HEK293 (cell line): ENCODE measurements at regions not wholly inside any gene's neighbourhood (a gene's known extent, or its start where the extent isn't known, plus 50 kb on each side); places are given as distances from the start of the nearest gene placed in this dataset.
A peak's percentile ranks its signal among the peaks of the same experiment; 100 is the strongest.
"Not testable (repeated sequence)": the region's sequence is repeated elsewhere in the genome, so short reads cannot be mapped to it uniquely, and the experiment has no call there.

Experiments
- CTCF ChIA-PET: fragments of 350-600 bp; formaldehyde crosslinking; extraction: SDS; loops from one replicate; lab custom pipeline; 2021; ENCODE audit warnings: antibody characterized with exemption; lab: Yijun Ruan, JAX
- POLR2A ChIA-PET: fragments of 300-600 bp; formaldehyde crosslinking; extraction: SDS; loops from one replicate; lab custom pipeline; 2020; ENCODE audit warnings: antibody characterized with exemption, inconsistent platforms; lab: Yijun Ruan, JAX
- H3K27ac ChIP-seq: fragments of 200-500 bp; sonication (Bioruptor generic); 2 replicates; pipeline ENCODE4 v1.5.1; 2014; ENCODE audit warnings: low read depth, low read length, control low read depth, inconsistent platforms; ENCODE audit errors: extremely low read depth
- H3K36me3 ChIP-seq, 2 experiments: fragments of 200-500 bp in 1 of 2; sonication (Bioruptor generic) in 1 of 2; 1 replicate in 1 of 2; 2 replicates in 1 of 2; pipeline ENCODE4 v1.5.1; 2014 to 2017; ENCODE audit warnings: inconsistent platforms in 2 of 2, low read length in 2 of 2; ENCODE audit not compliant: control insufficient read depth in 2 of 2, insufficient read depth in 1 of 2
- H3K4me1 ChIP-seq: fragments of 200-500 bp; sonication (Bioruptor generic); 2 replicates; pipeline ENCODE4 v1.5.1; 2014; ENCODE audit warnings: mild to moderate bottlenecking, low read length, inconsistent platforms; ENCODE audit not compliant: control insufficient read depth, insufficient read depth
- H3K4me3 ChIP-seq: 2 replicates; pipeline ENCODE4 v1.5.1; 2011; ENCODE audit warnings: low read depth, mild to moderate bottlenecking, control low read depth, low read length, moderate library complexity
- H3K9me3 ChIP-seq: fragments of 200-500 bp; sonication (Bioruptor generic); 2 replicates; pipeline ENCODE4 v1.5.1; 2014; ENCODE audit warnings: low read depth, low read length, inconsistent platforms; ENCODE audit not compliant: control insufficient read depth, insufficient read depth
- BCL11B ChIP-seq: fragments of 450-650 bp; formaldehyde crosslinking; IDR thresholded peaks from 2 replicates; pipeline ENCODE4 v1.5.1; 2016; ENCODE audit warnings: low read depth, missing biosample characterization, missing genetic modification characterization
- FEZF1 ChIP-seq: fragments of 450-650 bp; formaldehyde crosslinking; IDR thresholded peaks from 2 replicates; pipeline ENCODE4 v1.5.1; 2016; ENCODE audit warnings: missing biosample characterization, missing genetic modification characterization
- GFI1B ChIP-seq: fragments of 450-650 bp; formaldehyde crosslinking; IDR thresholded peaks from 2 replicates; pipeline ENCODE4 v1.5.1; 2016; ENCODE audit warnings: missing biosample characterization, missing genetic modification characterization
- HIC1 ChIP-seq: fragments of 450-650 bp; formaldehyde crosslinking; IDR thresholded peaks from 2 replicates; pipeline ENCODE4 v1.5.1; 2016; ENCODE audit warnings: missing biosample characterization, missing genetic modification characterization
- HOXA7 ChIP-seq: sonication (generic); formaldehyde crosslinking; IDR thresholded peaks from 2 replicates; pipeline ENCODE4 v1.8.1; 2022; ENCODE audit warnings: missing genetic modification reagents, borderline replicate concordance
- MYNN ChIP-seq: fragments of 450-650 bp; formaldehyde crosslinking; IDR thresholded peaks from 2 replicates; pipeline ENCODE4 v1.5.1; 2016; ENCODE audit warnings: missing biosample characterization, missing genetic modification characterization, borderline replicate concordance
- MZF1 ChIP-seq: fragments of 450-650 bp; formaldehyde crosslinking; IDR thresholded peaks from 2 replicates; pipeline ENCODE4 v1.5.1; 2017; ENCODE audit warnings: missing biosample characterization, missing genetic modification characterization, borderline replicate concordance
- RBAK ChIP-seq: fragments of 450-650 bp; formaldehyde crosslinking; IDR thresholded peaks from 2 replicates; pipeline ENCODE4 v1.5.1; 2016; ENCODE audit warnings: missing biosample characterization, missing genetic modification characterization
- SP2 ChIP-seq: fragments of 450-650 bp; formaldehyde crosslinking; IDR thresholded peaks from 2 replicates; pipeline ENCODE4 v1.5.1; 2016; ENCODE audit warnings: missing biosample characterization, missing genetic modification characterization
- SP3 ChIP-seq: fragments of 450-650 bp; formaldehyde crosslinking; IDR thresholded peaks from 2 replicates; pipeline ENCODE4 v1.5.1; 2016; ENCODE audit warnings: missing biosample characterization, missing genetic modification characterization
- ZBTB49 ChIP-seq: fragments of 450-650 bp; formaldehyde crosslinking; IDR thresholded peaks from 2 replicates; pipeline ENCODE4 v1.5.1; 2016; ENCODE audit warnings: missing biosample characterization, missing genetic modification characterization, low read depth
- ZIC2 ChIP-seq: fragments of 450-650 bp; formaldehyde crosslinking; IDR thresholded peaks from 2 replicates; pipeline ENCODE4 v1.5.1; 2016; ENCODE audit warnings: missing biosample characterization, missing genetic modification characterization
- ZNF18 ChIP-seq: fragments of 450-650 bp; formaldehyde crosslinking; IDR thresholded peaks from 2 replicates; pipeline ENCODE4 v1.5.1; 2016; ENCODE audit warnings: missing biosample characterization, missing genetic modification characterization
- ZNF266 ChIP-seq: fragments of 450-650 bp; formaldehyde crosslinking; IDR thresholded peaks from 2 replicates; pipeline ENCODE4 v1.5.1; 2016; ENCODE audit warnings: missing biosample characterization, missing genetic modification characterization, low read depth
- ZNF404 ChIP-seq: fragments of 450-650 bp; formaldehyde crosslinking; IDR thresholded peaks from 2 replicates; pipeline ENCODE4 v1.5.1; 2017; ENCODE audit warnings: missing biosample characterization, missing genetic modification characterization
- ZNF488 ChIP-seq: fragments of 450-650 bp; formaldehyde crosslinking; IDR thresholded peaks from 2 replicates; pipeline ENCODE4 v1.5.1; 2016; ENCODE audit warnings: missing biosample characterization, missing genetic modification characterization
- ZNF548 ChIP-seq: fragments of 450-650 bp; formaldehyde crosslinking; IDR thresholded peaks from 2 replicates; pipeline ENCODE4 v1.5.1; 2016; ENCODE audit warnings: missing biosample characterization, missing genetic modification characterization
- ZNF555 ChIP-seq: fragments of 450-650 bp; formaldehyde crosslinking; conservative IDR thresholded peaks from 2 replicates; pipeline ENCODE4 v1.5.1; 2017; ENCODE audit warnings: missing biosample characterization, mild to moderate bottlenecking, missing genetic modification characterization, inconsistent platforms
- ZNF664 ChIP-seq: fragments of 450-650 bp; formaldehyde crosslinking; IDR thresholded peaks from 2 replicates; pipeline ENCODE4 v1.5.1; 2016; ENCODE audit warnings: missing biosample characterization, missing genetic modification characterization
- ZNF76 ChIP-seq: fragments of 450-650 bp; formaldehyde crosslinking; IDR thresholded peaks from 2 replicates; pipeline ENCODE4; 2016; ENCODE audit warnings: low read depth, missing biosample characterization, missing genetic modification characterization, borderline replicate concordance
- ZNF837 ChIP-seq: fragments of 450-650 bp; formaldehyde crosslinking; IDR thresholded peaks from 2 replicates; pipeline ENCODE4 v1.5.1; 2016; ENCODE audit warnings: missing biosample characterization, missing genetic modification characterization

GRCh38 chr20:52034581-52034980 lies 157.0 kb downstream of the ZFP64 start (continued):
- no peak for TF ChIP-seq FEZF1
- TF ChIP-seq ZNF548 (tag by site-specific recombination): no peak
- no peak for TF ChIP-seq HOXA7 (CRISPR knock-in tag)
- no peak for TF ChIP-seq ZNF488 (tag by site-specific recombination)
- TF ChIP-seq, all 188 proteins: peak for 0

GRCh38 chr20:52033313-52033712 lies 158.3 kb downstream of the ZFP64 start:
- H3K4me1 ChIP-seq: peaks cover 15% of the 10 kb centered on the region
- H3K9me3 ChIP-seq: no peaks in the 10 kb centered on the region
- H3K4me3 ChIP-seq: no peak overlapping the region
- no peaks in the 10 kb centered on the region for H3K36me3 ChIP-seq
- H3K27ac ChIP-seq: no peak overlapping the region
- POLR2A ChIA-PET: interaction anchor here (0.5 kb wide), 1 partner anchor 43 kb away, joined by 4 read pairs; no protein-coding TSS in a partner anchor
- CTCF ChIA-PET: interaction anchor here (1.5 kb wide), 1 partner anchor 18 kb away, joined by 3 read pairs; no protein-coding TSS in a partner anchor
- TF ChIP-seq SP3 (tag by site-specific recombination) (0 out of 2 replicates have a peak, but pooled peaks have one; percentile 16), ZIC2 (tag by site-specific recombination) (no peak), ZNF18 (no peak), MYNN (no peak), ZBTB49 (no peak), BCL11B (tag by site-specific recombination) (no peak), SP2 (tag by site-specific recombination) (no peak), ZNF664 (0 out of 2 replicates have a peak, but pooled peaks have one; percentile 16), RBAK (tag by site-specific recombination) (no peak), ZNF404 (tag by site-specific recombination) (no peak)

GRCh38 chr20:52032304-52032683 lies 159.3 kb downstream of the ZFP64 start:
- ChIA-PET POLR2A (interaction anchor here (0.6 kb wide), 1 partner anchor 17 kb away, joined by 3 read pairs; no protein-coding TSS in a partner anchor), CTCF (interaction anchor here (1.0 kb wide), 1 partner anchor 332 kb away, joined by 3 read pairs; no protein-coding TSS in a partner anchor)
- H3K4me3 ChIP-seq, H3K9me3 ChIP-seq, H3K36me3 ChIP-seq: not testable (repeated sequence)
- H3K4me1 ChIP-seq: peaks cover 15% of the 10 kb centered on the region
- peak overlapping the region; percentile 55; the same call in 1 of the 2 replicates for H3K27ac ChIP-seq

GRCh38 chr20:52031563-52032303 lies 159.8 kb downstream of the ZFP64 start:
- Histone ChIP-seq H3K4me1 (peaks cover 15% of the 10 kb centered on the region), H3K4me3 (no peak overlapping the region), H3K27ac (peak overlapping the region; percentile 55; the same call in 1 of the 2 replicates), H3K9me3 (no peaks in the 10 kb centered on the region), H3K36me3 (no peaks in the 10 kb centered on the region)
- ChIA-PET CTCF (interaction anchor here (1.0 kb wide), 1 partner anchor 331 kb away, joined by 3 read pairs; no protein-coding TSS in a partner anchor), POLR2A (interaction anchor here (0.6 to 0.9 kb wide), 2 partner anchors 17 to 73 kb away, joined by 3 read pairs; no protein-coding TSS in a partner anchor)
- TF ChIP-seq SP2 (tag by site-specific recombination): no peak
- 0 out of 2 replicates have a peak, but pooled peaks have one; percentile 18 for TF ChIP-seq GFI1B
- no peak for TF ChIP-seq ZNF76 (tag by site-specific recombination)
- TF ChIP-seq MZF1 (tag by site-specific recombination): peak; percentile 78; the same call in 1 of the 2 replicates
- TF ChIP-seq ZNF555: no peak
- no peak for TF ChIP-seq ZNF266
- TF ChIP-seq HIC1 (tag by site-specific recombination): no peak
- TF ChIP-seq ZNF837 (tag by site-specific recombination): no peak
